ENCODE measurements at regions not wholly inside any gene's neighbourhood (a gene's known extent, or its start where the extent isn't known, plus 50 kb on each side); places are given as distances from the start of the nearest gene placed in this dataset.
A peak's percentile ranks its signal among the peaks of the same experiment; 100 is the strongest.
"Not testable (repeated sequence)": the region's sequence is repeated elsewhere in the genome, so short reads cannot be mapped to it uniquely, and the experiment has no call there.

DNA sequence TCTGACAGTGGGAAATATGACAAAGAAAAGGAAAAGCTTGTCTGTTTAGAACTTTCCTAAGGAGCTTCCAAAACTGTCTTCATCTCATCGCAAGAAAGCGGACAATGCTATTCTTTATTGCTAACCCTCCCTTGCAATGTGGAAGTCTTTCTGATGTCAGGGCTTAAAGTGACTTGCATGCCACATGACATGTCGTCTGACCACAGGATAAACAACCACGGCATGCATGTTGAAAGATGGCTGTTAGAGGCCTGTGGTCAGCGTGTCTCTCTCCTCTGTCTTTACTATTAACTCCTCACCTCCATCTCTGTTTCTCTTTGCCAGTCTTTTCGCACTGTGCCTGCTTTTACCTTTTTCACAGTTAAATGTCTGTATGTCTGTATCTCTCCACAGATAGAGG lies 389.8 kb downstream of the LNPK start:
- DNase-seq (ENCODE audit: low spot score) = no peak

- DNase-seq (ENCODE audit: low spot score) = peak; percentile 30
Observed at GRCh38 chr2:175606010-175606841, 395.8 kb downstream of the LNPK start.

- no peak for DNase-seq (ENCODE audit: low spot score)
Observed at GRCh38 chr2:175605640-175606009, 396.4 kb downstream of the LNPK start.

- DNase-seq (ENCODE audit: low spot score) = no peak
Observed at GRCh38 chr2:175601969-175602368, 400.1 kb downstream of the LNPK start.

DNA sequence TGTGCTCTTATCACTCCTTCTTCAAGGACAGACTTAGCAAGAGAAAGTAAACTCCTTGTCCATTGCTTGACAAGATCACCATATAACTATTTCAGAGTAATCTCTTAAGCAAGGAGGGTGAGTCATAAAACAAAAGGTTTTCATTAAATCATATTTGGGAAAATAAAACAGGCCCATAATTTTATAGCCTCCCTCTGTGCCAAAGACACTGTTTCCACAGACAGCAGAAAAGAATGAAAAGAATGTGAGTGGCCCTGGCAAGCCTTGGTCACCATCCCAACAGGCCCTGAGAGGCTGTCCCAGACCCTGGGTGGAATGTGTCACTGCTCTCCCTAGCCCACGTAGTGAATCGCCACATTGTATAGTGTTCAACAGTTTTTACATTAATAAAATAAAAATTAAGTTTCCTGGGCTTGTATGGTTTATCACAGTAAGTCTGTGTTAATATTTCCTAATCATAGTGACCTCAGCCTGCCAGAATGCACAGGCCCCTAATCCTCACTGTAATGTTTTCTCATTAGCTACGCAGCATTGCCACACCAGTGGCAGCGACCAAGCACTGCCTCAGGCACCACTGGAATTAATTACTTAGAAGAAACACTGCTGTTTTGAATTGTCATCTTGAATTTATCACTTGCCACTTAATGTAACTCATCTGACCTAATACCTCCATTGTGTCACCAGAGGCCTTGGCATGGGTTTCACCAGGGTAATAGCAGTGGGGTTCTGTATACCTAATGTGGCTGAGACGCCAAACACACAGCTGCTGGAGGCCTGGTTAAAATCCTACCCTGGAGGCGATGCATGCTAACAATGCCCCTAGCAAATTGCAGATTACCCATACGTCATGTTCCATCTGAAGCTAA lies 401.9 kb downstream of the LNPK start:
- no peak for DNase-seq (ENCODE audit: low spot score)

DNA sequence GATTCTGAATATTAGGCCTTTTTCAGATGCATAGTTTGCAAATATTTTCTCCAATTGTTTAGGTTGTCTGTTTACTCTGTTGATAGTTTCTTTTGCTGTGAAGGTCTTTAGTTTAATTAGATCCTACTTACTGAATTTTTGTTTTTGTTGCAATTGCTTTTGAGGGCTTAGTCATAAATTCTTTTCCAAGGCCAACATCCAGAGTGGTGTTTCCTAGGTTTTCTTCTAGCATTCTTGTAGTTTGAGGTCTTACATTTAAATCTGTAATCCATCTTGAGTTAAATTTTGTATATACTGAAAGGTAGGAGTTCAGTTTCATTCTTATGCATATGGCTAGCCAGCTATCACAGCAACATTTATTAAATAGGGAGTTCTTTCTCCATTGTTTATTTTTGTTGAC lies 404.8 kb downstream of the LNPK start:
- no peak for DNase-seq (ENCODE audit: low spot score)

GRCh38 chr2:175595139-175595538 lies 406.9 kb downstream of the LNPK start:
- DNase-seq (ENCODE audit: low spot score) = no peak

- not testable (repeated sequence) for DNase-seq (ENCODE audit: low spot score)
Observed at GRCh38 chr2:175593686-175594525, 408.2 kb downstream of the LNPK start.

DNA sequence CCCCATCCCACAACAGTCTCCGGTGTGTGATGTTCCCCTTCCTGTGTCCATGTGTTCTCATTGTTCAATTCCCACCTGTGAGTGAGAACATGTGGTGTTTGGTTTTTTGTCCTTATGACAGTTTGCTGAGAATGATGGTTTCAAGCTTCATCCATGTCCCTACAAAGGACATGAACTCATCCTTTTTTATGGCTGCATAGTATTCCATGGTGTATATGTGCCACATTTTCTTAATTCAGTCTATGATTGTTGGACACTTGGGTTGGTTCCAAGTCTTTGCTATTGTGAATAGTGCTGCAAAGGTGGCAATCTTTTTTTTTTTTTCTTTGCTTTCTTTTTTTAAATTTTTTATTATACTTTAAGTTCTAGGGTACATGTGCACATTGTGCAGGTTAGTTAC lies 406.7 kb upstream of the ATP5MC3 start:
- DNase-seq (ENCODE audit: low spot score) = not testable (repeated sequence)

DNA sequence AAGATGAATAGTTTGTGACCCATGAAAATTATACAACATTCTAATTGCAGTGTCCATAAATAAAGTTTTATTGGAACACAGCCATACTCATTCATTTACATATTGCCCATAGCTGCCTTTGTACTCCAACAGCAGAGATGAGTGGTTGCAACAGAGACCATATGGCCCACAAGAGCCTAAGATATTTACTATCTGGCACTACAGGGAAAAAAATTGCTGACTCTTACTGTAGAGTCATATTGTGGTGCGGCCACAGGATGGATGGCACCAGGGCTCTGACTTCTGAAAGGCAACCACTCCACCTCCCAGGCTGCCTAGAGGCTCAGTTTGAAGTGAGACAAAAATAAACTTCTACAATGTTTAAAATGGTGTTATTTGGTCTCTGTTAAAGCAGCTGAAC lies 404.0 kb upstream of the ATP5MC3 start:
- no peak for DNase-seq (ENCODE audit: low spot score)

- DNase-seq (ENCODE audit: low spot score) = no peak
Observed at GRCh38 chr2:175580652-175581051, 399.1 kb upstream of the ATP5MC3 start.

DNA sequence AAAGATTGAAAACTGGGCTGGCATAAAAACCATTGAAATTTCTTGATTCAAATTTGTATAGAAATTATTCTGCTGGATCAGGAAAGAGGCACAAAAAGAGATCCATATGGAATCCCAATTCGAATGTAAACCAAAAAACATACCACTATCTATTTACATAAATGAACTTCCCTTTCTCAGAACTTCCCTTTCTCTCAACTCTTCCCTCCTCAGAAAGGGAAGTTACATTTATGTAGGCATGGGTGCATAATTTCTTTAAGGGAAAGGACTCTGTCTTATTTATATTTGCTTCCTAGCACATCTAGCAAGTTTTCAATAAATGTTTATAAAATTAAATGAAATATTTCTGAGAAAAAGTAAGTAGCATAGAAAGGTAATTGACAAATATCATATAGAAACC lies 398.1 kb upstream of the ATP5MC3 start:
- DNase-seq (ENCODE audit: low spot score) = no peak

DNA sequence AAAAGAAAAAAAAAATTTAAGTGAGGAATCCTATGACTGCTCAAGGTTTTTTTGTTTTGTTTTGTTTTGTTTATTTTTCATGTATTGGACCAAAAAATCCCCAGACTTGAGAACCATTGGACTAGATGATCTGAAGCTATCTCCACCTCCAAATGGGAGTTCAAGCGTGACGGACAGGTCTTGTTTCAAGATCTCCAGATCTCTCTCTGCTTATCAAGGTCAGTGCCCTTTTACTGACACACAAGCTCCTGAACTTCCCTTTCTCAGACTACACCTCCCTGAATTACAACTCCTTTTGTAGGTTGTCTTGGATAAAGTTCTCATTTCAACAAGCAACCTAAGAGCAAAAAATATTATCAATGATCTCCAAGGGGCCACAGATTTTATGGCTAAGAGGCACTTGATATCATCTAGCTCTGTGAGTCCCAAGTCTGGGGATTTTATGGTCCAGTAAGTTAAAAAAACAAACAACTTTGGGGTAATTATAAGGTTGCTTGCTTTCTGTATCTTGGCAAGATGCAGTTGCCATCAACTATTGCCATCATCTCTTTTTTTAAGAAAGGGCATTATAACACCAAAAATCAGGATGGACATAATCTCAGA lies 396.0 kb upstream of the ATP5MC3 start:
- DNase-seq (ENCODE audit: low spot score) = no peak

GRCh38 chr2:175576875-175577274 lies 395.4 kb upstream of the ATP5MC3 start:
- no peak for DNase-seq (ENCODE audit: low spot score)

DNA sequence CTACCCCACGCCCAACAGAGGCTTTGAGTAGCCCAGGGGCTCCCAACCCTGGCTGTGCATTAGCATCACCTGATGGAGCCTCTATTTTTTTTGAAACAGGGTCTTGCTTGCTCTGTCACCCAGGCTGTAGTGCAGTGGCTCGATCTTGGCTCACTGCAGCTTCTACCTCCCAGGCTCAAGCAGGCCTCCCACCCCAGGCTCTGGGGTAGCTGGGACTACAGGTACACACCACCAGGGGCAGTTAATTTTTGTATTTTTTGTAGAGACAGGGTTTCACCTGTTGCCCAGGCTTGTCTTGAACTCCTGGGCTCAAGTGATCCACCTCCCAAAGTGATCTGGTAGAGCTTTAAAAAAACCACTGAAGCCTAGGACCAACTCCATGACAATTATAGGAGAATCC lies 394.8 kb upstream of the ATP5MC3 start:
- DNase-seq (ENCODE audit: low spot score) = no peak

DNA sequence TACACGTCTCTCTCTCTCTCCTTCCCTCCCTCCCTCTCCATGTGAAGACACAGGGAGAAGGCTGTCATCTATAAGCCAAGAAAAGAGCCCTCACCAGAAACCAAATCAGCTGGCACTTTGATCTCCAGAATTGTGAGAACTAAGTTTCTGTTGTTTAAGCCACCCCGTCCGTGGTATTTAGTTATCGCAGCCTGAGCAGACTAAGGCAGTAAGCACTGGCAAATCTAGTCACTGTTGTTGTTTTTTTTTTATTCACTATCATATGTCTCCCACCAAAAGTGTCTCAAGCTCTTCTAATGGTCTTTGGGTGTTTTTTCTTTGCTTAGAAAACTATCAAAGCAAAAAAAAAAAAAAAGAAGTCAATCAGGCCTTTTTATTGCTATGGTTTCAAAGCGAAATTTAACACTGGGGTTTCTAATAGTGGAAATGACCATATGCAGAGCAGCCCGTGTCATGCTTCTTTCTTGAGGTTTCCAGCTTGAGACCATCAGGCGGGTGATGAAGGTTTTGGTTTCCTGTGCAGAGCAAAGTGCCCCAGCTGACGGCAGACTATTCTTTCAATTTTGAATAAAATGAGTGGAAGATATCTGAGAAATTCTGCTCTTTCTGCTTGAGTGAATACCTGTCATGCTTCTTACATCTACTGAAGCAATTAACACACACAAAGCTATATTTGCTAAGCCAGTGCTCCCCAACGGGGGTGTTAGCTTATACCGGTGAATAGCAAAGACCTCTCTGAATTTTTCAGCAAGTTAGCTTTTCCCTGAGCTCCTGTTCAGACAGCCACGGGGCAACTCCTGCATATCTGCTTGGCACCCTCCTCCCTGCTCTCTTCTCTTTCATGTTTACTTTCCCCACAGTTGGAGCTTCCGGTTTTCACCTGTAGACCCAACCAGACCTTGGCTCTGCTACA lies 394.1 kb upstream of the ATP5MC3 start:
- DNase-seq (ENCODE audit: low spot score) = no peak

- DNase-seq (ENCODE audit: low spot score) = no peak
Observed at GRCh38 chr2:175574069-175574468, 392.6 kb upstream of the ATP5MC3 start.

DNA sequence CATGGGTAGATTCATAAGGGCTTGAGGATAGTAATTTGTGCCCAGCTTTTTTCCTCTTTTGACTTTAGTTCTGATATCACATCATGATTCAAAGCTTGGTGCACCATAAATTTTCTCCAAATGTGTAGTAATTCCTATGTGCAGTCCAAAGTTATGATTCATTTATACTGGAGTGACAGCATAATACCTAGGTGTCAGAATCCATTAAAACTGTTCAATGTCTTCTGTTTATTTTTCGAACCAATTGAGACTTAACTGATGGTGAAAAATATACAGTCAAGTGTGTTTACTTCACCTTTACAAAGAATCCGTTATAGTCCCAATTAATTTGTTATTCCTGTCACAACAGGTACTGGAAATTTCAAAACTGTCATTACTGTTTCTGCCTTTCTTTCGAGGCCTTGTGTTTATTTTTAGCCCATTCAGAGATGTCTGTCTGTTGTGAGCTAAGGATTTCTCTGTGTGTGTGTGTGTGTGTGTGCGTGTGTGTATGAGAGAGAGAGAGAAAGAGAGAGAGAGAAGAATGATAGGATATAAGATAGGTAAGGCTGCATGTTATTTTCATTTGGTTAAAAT lies 389.7 kb upstream of the ATP5MC3 start:
- DNase-seq (ENCODE audit: low spot score) = no peak

DNA sequence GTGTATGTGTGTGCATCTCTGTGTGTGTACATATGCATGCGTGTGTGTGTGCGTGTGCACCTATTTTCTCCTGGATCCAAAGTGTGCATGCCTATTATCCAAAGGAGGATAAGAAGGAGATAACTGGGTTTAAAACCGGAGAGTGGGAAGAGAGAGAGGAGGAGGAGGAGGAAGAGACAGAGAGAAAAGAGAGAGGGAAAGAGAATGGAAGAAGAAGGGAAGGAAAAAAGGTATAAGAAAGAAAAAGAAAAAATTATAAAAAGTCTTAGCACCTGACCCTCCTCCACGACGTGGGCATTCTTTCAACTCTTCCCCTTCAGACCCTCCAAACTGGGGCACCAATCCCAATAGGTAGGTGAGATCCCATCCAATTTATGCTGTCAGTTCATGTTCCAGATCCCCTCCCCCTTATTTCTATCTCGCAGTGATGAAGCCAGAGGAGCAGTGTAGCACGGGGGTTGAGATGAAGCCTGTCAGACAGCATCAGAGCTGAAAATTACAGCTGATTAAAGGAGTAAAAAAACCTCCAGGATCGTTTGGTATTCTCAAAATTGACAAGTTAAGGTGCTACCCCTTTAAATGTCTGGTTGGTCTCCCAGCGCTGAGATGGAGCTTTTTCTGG lies 386.7 kb upstream of the ATP5MC3 start:
- DNase-seq (ENCODE audit: low spot score) = no peak

DNA sequence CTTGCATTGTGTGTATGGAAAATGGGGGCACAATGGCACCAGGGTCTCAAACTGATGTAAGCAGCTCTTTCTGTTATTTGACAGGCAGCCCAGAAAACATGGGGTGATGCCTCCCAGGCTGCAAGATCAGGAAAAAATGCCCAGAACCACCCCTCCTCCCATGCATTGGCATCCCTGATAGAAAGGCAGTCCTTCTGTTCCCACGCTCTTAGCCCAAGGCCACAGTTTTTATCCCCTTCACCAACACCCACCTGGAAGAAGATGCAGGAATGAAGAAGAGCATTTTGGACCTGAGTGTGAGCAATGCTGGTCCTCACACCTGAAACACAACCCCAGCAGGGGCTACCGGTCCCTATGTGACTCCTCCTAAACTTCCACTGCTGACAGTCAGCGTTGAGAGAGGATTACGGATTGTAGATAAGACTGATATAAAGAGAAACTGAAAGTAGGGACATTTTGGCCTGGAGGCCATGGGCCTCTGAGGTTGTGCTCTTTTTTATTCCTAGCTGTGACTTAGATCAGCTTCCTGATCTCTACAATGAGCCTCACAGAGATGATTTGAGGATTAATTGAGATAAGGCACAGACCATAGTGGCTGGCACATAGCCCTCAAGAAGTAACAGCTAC lies 386.0 kb upstream of the ATP5MC3 start:
- DNase-seq (ENCODE audit: low spot score) = no peak

Measured in HuH-7.5 (cell line).